Hippocampal formation (tissue), 2 donors: ENCODE measurements at regions not wholly inside any gene's neighbourhood (a gene's known extent, or its start where the extent isn't known, plus 50 kb on each side); places are given as distances from the start of the nearest gene placed in this dataset.

ENCODE experiments used
- DNase-seq, 2 donors: peaks; one replicate each; lab custom pipeline; 2025; lab: John Stamatoyannopoulos, UW

- DNase-seq = no peak
Measured at GRCh38 chr3:31050296-31050695, 155.8 kb upstream of the GADL1 start.

GRCh38 chr3:31051226-31051625 is 156.8 kb upstream of the GADL1 start:
- no peak for DNase-seq

GRCh38 chr3:31053299-31053698 is 158.8 kb upstream of the GADL1 start:
- DNase-seq = no peak

GRCh38 chr3:31054032-31054431 is 159.6 kb upstream of the GADL1 start:
- DNase-seq = no peak

- no peak for DNase-seq
Measured at GRCh38 chr3:31055757-31056156, 161.3 kb upstream of the GADL1 start.

- no peak for DNase-seq
Measured at GRCh38 chr3:31057891-31058290, 163.4 kb upstream of the GADL1 start.

- no peak for DNase-seq
Measured at GRCh38 chr3:31064021-31064420, 169.6 kb upstream of the GADL1 start.

- no peak for DNase-seq
Measured at GRCh38 chr3:31065765-31066164, 171.3 kb upstream of the GADL1 start.

GRCh38 chr3:31067004-31067403 is 172.5 kb upstream of the GADL1 start:
- DNase-seq = no peak

- no peak for DNase-seq
Measured at GRCh38 chr3:31075471-31075870, 181.0 kb upstream of the GADL1 start.

GRCh38 chr3:31075876-31076275 is 181.4 kb upstream of the GADL1 start:
- DNase-seq = no peak

- no peak for DNase-seq
Measured at GRCh38 chr3:31077021-31077601, 182.7 kb upstream of the GADL1 start.

- no peak for DNase-seq
Measured at GRCh38 chr3:31077826-31078225, 183.4 kb upstream of the GADL1 start.

GRCh38 chr3:31079689-31080088 is 185.2 kb upstream of the GADL1 start:
- no peak for DNase-seq

GRCh38 chr3:31081018-31081662 is 186.7 kb upstream of the GADL1 start:
- no peak for DNase-seq

- no peak for DNase-seq
Measured at GRCh38 chr3:31086148-31086547, 191.7 kb upstream of the GADL1 start.

- DNase-seq = no peak
Measured at GRCh38 chr3:31086698-31087097, 192.2 kb upstream of the GADL1 start.

- DNase-seq = no peak
Measured at GRCh38 chr3:31091748-31092147, 197.3 kb upstream of the GADL1 start.

GRCh38 chr3:31092748-31093589 is 198.5 kb upstream of the GADL1 start:
- no peak for DNase-seq

- no peak for DNase-seq
Measured at GRCh38 chr3:31093606-31094005, 199.1 kb upstream of the GADL1 start.

GRCh38 chr3:31094048-31094447 is 199.6 kb upstream of the GADL1 start:
- DNase-seq = no peak

GRCh38 chr3:31095255-31095654 is 200.8 kb upstream of the GADL1 start:
- no peak for DNase-seq
